ENCODE measurements at regions not wholly inside any gene's neighbourhood (a gene's known extent, or its start where the extent isn't known, plus 50 kb on each side); places are given as distances from the start of the nearest gene placed in this dataset.

DNA sequence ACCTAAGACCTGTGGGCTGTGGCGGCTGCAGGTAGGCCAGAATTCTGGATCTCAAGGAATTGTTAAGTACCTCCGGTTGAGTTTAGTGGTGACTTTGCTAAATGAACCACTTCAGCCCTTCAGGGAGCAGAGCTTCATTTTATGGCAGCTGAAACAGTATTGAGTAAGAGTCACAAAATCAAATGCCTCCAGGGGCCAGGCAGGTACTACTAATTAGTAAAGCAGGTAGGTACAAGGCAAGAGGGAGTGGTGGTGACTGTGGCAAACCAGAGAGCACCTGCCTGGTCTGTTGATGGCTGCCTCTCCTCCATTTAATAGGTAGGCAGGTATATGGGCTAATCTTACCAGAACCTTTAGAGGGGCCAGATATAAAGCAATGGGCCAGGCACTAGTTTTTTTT is 118.8 kb downstream of the EMX2 start:
- no TSS peak for BruUV-seq (replicated peaks)

More for the DNA sequence above, 118.8 kb downstream of the EMX2 start:
- ChIA-PET POLR2A (no interaction called here), CTCF (interaction anchor here (0.8 kb wide), 1 partner anchor 25 kb away, joined by 3 read pairs; no protein-coding TSS in a partner anchor)
- Histone ChIP-seq H3K9me3 (replicated peaks; ENCODE audit: control insufficient read depth, insufficient read depth, low read length) (no peaks in the 10 kb centered on the region), H3K27ac (ENCODE audit: insufficient read depth, low read depth, low read length) (no peak overlapping the region), H3K27me3 (ENCODE audit: control insufficient read depth in 2 of 2, insufficient read depth in 2 of 2, low read length in 2 of 2) (no peaks in the 10 kb centered on the region), H4K20me1 (replicated peaks; ENCODE audit: control insufficient read depth, extremely low read depth, insufficient read depth, low read length) (no peaks in the 10 kb centered on the region), H3K9me1 (replicated peaks; ENCODE audit: control insufficient read depth, extremely low read depth, insufficient read depth, low read length) (no peaks in the 10 kb centered on the region), H3K79me2 (ENCODE audit: control insufficient read depth, insufficient read depth, low read length) (no peaks in the 10 kb centered on the region), H3K4me2 (ENCODE audit: insufficient read depth, low read length) (no peak overlapping the region), H3K9ac (replicated peaks; ENCODE audit: extremely low read depth, insufficient read depth, low read length) (no peak overlapping the region), H3K4me1 (ENCODE audit: control insufficient read depth, extremely low read depth, insufficient read depth, low read length) (no peaks in the 10 kb centered on the region), H2AFZ (ENCODE audit: low read depth, low read length) (no peak overlapping the region), H3K4me3 (replicated peaks in 1 of 3; ENCODE audit: insufficient read depth in 1 of 3, low read depth in 1 of 3, low read length in 3 of 3) (no peak overlapping the region), H3K36me3 (ENCODE audit: control insufficient read depth in 2 of 2, extremely low read depth in 1 of 2, insufficient read depth in 2 of 2, low read length in 2 of 2) (no peaks in the 10 kb centered on the region)
- no peak for TF ChIP-seq EZH2 (IDR thresholded peaks at IDR 0.05; ENCODE audit: borderline replicate concordance, low read depth, low read length, severe bottlenecking)
- TF ChIP-seq, protein P1, sequence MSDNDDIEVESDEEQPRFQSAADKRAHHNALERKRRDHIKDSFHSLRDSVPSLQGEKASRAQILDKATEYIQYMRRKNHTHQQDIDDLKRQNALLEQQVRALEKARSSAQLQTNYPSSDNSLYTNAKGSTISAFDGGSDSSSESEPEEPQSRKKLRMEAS (IDR thresholded peaks at IDR 0.05; ENCODE audit: insufficient read depth, insufficient read length) = no peak
- no peak for TF ChIP-seq MYC (IDR thresholded peaks at IDR 0.05; ENCODE audit: low read depth, low read length)
- no peak for TF ChIP-seq POLR2AphosphoS5 (IDR thresholded peaks at IDR 0.05; ENCODE audit: insufficient read depth, low read depth, low read length)
- no peak for TF ChIP-seq GATA2 (IDR thresholded peaks at IDR 0.05; ENCODE audit: insufficient read depth, insufficient read length, low read depth, low read length)
- no peak for TF ChIP-seq FOS (IDR thresholded peaks at IDR 0.05; ENCODE audit: borderline replicate concordance, insufficient read depth, low read length)
- TF ChIP-seq, protein P2, sequence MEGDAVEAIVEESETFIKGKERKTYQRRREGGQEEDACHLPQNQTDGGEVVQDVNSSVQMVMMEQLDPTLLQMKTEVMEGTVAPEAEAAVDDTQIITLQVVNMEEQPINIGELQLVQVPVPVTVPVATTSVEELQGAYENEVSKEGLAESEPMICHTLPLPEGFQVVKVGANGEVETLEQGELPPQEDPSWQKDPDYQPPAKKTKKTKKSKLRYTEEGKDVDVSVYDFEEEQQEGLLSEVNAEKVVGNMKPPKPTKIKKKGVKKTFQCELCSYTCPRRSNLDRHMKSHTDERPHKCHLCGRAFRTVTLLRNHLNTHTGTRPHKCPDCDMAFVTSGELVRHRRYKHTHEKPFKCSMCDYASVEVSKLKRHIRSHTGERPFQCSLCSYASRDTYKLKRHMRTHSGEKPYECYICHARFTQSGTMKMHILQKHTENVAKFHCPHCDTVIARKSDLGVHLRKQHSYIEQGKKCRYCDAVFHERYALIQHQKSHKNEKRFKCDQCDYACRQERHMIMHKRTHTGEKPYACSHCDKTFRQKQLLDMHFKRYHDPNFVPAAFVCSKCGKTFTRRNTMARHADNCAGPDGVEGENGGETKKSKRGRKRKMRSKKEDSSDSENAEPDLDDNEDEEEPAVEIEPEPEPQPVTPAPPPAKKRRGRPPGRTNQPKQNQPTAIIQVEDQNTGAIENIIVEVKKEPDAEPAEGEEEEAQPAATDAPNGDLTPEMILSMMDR (IDR thresholded peaks at IDR 0.05; ENCODE audit: extremely low read depth in 1 of 2, insufficient read depth in 1 of 2, low read depth in 1 of 2, low read length in 2 of 2) = no peak
- TF ChIP-seq POLR2A (IDR thresholded peaks at IDR 0.05; ENCODE audit: low read depth, low read length) = no peak
- TF ChIP-seq JUN (IDR thresholded peaks at IDR 0.05; ENCODE audit: borderline replicate concordance, insufficient read depth, insufficient read length, low read depth) = no peak
- FAIRE-seq (no peak), DNase-seq (ENCODE audit: low read depth, low spot score) (no peak)
- intact Hi-C loops (cut with micrococcal nuclease) = no loop called here
- dilution Hi-C loops (cut with MboI; ENCODE audit: extremely low pct_ligation_motif_present, low sequenced_read_pairs) = no loop called here

Measured in endothelial cell of umbilical vein (primary cell).